ENCODE measurements at regions not wholly inside any gene's neighbourhood (a gene's known extent, or its start where the extent isn't known, plus 50 kb on each side); places are given as distances from the start of the nearest gene placed in this dataset.
A peak's percentile ranks its signal among the peaks of the same experiment; 100 is the strongest.

- ATAC-seq: peak; percentile 25
- TF ChIP-seq, protein P1, sequence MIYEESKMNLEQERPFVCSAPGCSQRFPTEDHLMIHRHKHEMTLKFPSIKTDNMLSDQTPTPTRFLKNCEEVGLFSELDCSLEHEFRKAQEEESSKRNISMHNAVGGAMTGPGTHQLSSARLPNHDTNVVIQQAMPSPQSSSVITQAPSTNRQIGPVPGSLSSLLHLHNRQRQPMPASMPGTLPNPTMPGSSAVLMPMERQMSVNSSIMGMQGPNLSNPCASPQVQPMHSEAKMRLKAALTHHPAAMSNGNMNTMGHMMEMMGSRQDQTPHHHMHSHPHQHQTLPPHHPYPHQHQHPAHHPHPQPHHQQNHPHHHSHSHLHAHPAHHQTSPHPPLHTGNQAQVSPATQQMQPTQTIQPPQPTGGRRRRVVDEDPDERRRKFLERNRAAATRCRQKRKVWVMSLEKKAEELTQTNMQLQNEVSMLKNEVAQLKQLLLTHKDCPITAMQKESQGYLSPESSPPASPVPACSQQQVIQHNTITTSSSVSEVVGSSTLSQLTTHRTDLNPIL (CRISPR knock-in tag; IDR thresholded peaks at IDR 0.05; ENCODE audit: low read depth): no peak
- TF ChIP-seq TOX (CRISPR knock-in tag; IDR thresholded peaks at IDR 0.05; ENCODE audit: borderline replicate concordance) (peak; percentile 25; the same call in 1 of the 2 replicates), ZNF8 (CRISPR knock-in tag; IDR thresholded peaks at IDR 0.05) (no peak), ZFP3 (CRISPR knock-in tag; IDR thresholded peaks at IDR 0.05) (no peak), ZNF70 (CRISPR knock-in tag; IDR thresholded peaks at IDR 0.05) (no peak)
Measured at GRCh38 chr13:65937251-65937650, 1292.9 kb downstream of the PCDH9 start.

DNA sequence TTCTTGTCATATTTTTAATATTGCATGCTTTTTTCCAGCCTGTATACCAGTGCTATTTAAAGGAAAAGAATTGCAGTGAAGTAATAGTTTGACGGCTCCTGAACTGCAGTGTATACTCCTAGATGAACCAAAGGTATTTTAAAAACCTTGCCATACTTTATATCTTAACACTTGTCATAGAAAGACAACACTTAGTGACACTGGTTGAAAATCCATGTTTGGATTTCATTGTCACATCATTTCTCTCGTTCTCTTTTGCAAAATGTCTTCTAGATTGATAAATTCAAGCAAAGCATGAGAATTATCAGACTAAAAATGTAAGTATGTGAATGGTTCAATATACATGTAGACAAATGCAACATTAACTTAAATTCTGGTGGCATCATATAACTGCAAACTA, 1293.9 kb downstream of the PCDH9 start:
- TF ChIP-seq ZFP3 (CRISPR knock-in tag; IDR thresholded peaks at IDR 0.05) (no peak), PPARA (CRISPR knock-in tag; IDR thresholded peaks at IDR 0.05; ENCODE audit: borderline replicate concordance) (no peak), ZNF70 (CRISPR knock-in tag; IDR thresholded peaks at IDR 0.05) (no peak), ZNF565 (CRISPR knock-in tag; conservative IDR thresholded peaks at IDR 0.05; ENCODE audit: low read depth) (no peak), ISL1 (CRISPR knock-in tag; IDR thresholded peaks at IDR 0.05) (no peak), ESRRG (CRISPR knock-in tag; IDR thresholded peaks at IDR 0.05) (no peak), RARB (CRISPR knock-in tag; IDR thresholded peaks at IDR 0.05) (no peak), ZC3H10 (CRISPR knock-in tag; IDR thresholded peaks at IDR 0.05) (no peak), CSDC2 (CRISPR knock-in tag; IDR thresholded peaks at IDR 0.05) (no peak)
- TF ChIP-seq, protein P2, sequence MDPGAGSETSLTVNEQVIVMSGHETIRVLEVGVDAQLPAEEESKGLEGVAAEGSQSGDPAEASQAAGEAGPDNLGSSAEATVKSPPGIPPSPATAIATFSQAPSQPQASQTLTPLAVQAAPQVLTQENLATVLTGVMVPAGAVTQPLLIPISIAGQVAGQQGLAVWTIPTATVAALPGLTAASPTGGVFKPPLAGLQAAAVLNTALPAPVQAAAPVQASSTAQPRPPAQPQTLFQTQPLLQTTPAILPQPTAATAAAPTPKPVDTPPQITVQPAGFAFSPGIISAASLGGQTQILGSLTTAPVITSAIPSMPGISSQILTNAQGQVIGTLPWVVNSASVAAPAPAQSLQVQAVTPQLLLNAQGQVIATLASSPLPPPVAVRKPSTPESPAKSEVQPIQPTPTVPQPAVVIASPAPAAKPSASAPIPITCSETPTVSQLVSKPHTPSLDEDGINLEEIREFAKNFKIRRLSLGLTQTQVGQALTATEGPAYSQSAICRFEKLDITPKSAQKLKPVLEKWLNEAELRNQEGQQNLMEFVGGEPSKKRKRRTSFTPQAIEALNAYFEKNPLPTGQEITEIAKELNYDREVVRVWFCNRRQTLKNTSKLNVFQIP (CRISPR knock-in tag; IDR thresholded peaks at IDR 0.05; ENCODE audit: borderline replicate concordance, low read depth): no peak
- TF ChIP-seq, protein P3, sequence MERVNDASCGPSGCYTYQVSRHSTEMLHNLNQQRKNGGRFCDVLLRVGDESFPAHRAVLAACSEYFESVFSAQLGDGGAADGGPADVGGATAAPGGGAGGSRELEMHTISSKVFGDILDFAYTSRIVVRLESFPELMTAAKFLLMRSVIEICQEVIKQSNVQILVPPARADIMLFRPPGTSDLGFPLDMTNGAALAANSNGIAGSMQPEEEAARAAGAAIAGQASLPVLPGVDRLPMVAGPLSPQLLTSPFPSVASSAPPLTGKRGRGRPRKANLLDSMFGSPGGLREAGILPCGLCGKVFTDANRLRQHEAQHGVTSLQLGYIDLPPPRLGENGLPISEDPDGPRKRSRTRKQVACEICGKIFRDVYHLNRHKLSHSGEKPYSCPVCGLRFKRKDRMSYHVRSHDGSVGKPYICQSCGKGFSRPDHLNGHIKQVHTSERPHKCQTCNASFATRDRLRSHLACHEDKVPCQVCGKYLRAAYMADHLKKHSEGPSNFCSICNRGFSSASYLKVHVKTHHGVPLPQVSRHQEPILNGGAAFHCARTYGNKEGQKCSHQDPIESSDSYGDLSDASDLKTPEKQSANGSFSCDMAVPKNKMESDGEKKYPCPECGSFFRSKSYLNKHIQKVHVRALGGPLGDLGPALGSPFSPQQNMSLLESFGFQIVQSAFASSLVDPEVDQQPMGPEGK (CRISPR knock-in tag; IDR thresholded peaks at IDR 0.05; ENCODE audit: borderline replicate concordance): no peak
- no peak for ATAC-seq

DNA sequence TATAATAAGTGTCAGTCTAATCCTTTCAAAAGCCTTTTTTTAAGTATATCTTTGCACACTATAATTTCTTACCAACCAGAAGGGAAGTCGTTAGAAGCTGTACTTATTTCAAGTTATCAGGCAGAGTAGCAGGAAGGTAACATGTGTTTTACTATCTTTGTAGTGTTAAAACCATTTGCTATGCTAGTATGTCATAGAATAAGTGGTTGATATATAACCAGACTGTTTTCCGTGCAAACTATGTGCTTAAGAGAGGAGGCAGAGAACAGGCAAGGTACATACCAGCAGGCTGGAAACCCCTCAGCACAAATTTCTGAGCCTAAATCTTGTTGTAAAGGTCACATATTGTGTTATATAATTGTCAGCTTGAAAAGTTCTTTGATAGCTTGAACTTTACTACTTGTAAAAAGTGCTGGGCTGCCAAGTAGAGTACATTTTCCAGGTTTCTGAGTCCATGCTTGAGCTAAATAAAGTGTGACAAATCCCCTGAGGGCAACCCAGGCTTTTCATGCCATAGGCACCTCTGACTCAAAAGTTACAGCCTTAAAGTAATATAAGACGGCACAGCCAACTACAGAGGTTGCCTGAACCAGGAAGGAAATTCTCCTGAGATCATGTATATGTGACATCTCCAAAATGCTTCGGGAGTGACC, 1297.4 kb downstream of the PCDH9 start:
- ATAC-seq: peak; percentile 77
- TF ChIP-seq TSHZ2 (CRISPR knock-in tag; IDR thresholded peaks at IDR 0.05) (no peak), OSR1 (CRISPR knock-in tag; IDR thresholded peaks at IDR 0.05) (no peak), ZC3H10 (CRISPR knock-in tag; IDR thresholded peaks at IDR 0.05) (no peak), ZFP30 (CRISPR knock-in tag; IDR thresholded peaks at IDR 0.05) (no peak)
- TF ChIP-seq, protein P4, sequence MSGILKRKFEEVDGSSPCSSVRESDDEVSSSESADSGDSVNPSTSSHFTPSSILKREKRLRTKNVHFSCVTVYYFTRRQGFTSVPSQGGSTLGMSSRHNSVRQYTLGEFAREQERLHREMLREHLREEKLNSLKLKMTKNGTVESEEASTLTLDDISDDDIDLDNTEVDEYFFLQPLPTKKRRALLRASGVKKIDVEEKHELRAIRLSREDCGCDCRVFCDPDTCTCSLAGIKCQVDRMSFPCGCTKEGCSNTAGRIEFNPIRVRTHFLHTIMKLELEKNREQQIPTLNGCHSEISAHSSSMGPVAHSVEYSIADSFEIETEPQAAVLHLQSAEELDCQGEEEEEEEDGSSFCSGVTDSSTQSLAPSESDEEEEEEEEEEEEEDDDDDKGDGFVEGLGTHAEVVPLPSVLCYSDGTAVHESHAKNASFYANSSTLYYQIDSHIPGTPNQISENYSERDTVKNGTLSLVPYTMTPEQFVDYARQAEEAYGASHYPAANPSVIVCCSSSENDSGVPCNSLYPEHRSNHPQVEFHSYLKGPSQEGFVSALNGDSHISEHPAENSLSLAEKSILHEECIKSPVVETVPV (CRISPR knock-in tag; IDR thresholded peaks at IDR 0.05): no peak
- TF ChIP-seq, protein P1 (CRISPR knock-in tag; IDR thresholded peaks at IDR 0.05; ENCODE audit: low read depth): no peak
